Left ventricle myocardium inferior (tissue), 1 donor: ENCODE measurements at regions not wholly inside any gene's neighbourhood (a gene's known extent, or its start where the extent isn't known, plus 50 kb on each side); places are given as distances from the start of the nearest gene placed in this dataset.

Experiments
- DNase-seq: peaks from one replicate; pipeline ENCODE4 v3.0.0-alpha.2; 2020
- H3K27ac ChIP-seq: fragments of 200-600 bp; replicated peaks from 2 replicates; pipeline ENCODE4 v1.8.0; 2021
- H3K27me3 ChIP-seq: fragments of 200-600 bp; 2 replicates; pipeline ENCODE4 v1.8.0; 2021; ENCODE audit warnings: low read depth
- H3K36me3 ChIP-seq: fragments of 200-600 bp; 2 replicates; pipeline ENCODE4 v1.8.0; 2021
- H3K4me1 ChIP-seq: fragments of 200-600 bp; 2 replicates; pipeline ENCODE4 v1.8.0; 2021
- H3K4me3 ChIP-seq: fragments of 200-600 bp; 2 replicates; pipeline ENCODE4 v1.8.0; 2021; ENCODE audit warnings: mild to moderate bottlenecking, moderate library complexity
- H3K9me3 ChIP-seq: fragments of 200-600 bp; replicated peaks from 2 replicates; pipeline ENCODE4 v1.8.0; 2021
- CTCF ChIP-seq: fragments of 200-600 bp; IDR thresholded peaks from 2 replicates; pipeline ENCODE4 v1.8.0; 2021; ENCODE audit warnings: antibody characterized with exemption, mild to moderate bottlenecking, borderline replicate concordance
- intact Hi-C: fragments of 100-400 bp; cut with micrococcal nuclease; formaldehyde crosslinking; loops from one replicate; pipeline ENCODE4 v1.11.0; 2022
- donor health status: DM: no; HTN: yes; CAD: no; lungs with severe emphysema.

GRCh38 chr9:116078640-116079039, 75.0 kb upstream of the PAPPA start:
- H3K9me3 ChIP-seq, result no peaks in the 10 kb centered on the region
- no peak overlapping the region for H3K27ac ChIP-seq
- no peaks in the 10 kb centered on the region for H3K36me3 ChIP-seq
- intact Hi-C loops, result no loop called here
- H3K4me1 ChIP-seq, result no peaks in the 10 kb centered on the region
- no peak for TF ChIP-seq CTCF
- H3K4me3 ChIP-seq, result no peak overlapping the region
- no peak for DNase-seq
- H3K27me3 ChIP-seq, result no peaks in the 10 kb centered on the region

GRCh38 chr9:116080561-116080960, 73.0 kb upstream of the PAPPA start:
- no peaks in the 10 kb centered on the region for H3K27me3 ChIP-seq
- H3K27ac ChIP-seq, result no peak overlapping the region
- no peaks in the 10 kb centered on the region for H3K36me3 ChIP-seq
- no peaks in the 10 kb centered on the region for H3K9me3 ChIP-seq
- no peak for TF ChIP-seq CTCF
- no peak for DNase-seq
- no peak overlapping the region for H3K4me3 ChIP-seq
- H3K4me1 ChIP-seq, result peaks cover 11% of the 10 kb centered on the region
- intact Hi-C loops, result no loop called here

GRCh38 chr9:116081435-116082115, 72.0 kb upstream of the PAPPA start:
- H3K36me3 ChIP-seq, result no peaks in the 10 kb centered on the region
- intact Hi-C loops, result no loop called here
- no peak for TF ChIP-seq CTCF
- no peak overlapping the region for H3K4me3 ChIP-seq
- no peak overlapping the region for H3K27ac ChIP-seq
- H3K4me1 ChIP-seq, result peaks cover 19% of the 10 kb centered on the region
- no peaks in the 10 kb centered on the region for H3K27me3 ChIP-seq
- no peaks in the 10 kb centered on the region for H3K9me3 ChIP-seq
- DNase-seq, result no peak

- TF ChIP-seq CTCF, result no peak
- H3K4me1 ChIP-seq, result peaks cover 33% of the 10 kb centered on the region
- no peak overlapping the region for H3K27ac ChIP-seq
- no peak overlapping the region for H3K4me3 ChIP-seq
- H3K36me3 ChIP-seq, result no peaks in the 10 kb centered on the region
- intact Hi-C loops, result no loop called here
- DNase-seq, result no peak
- no peaks in the 10 kb centered on the region for H3K9me3 ChIP-seq
- H3K27me3 ChIP-seq, result no peaks in the 10 kb centered on the region
Observed at GRCh38 chr9:116083837-116084236, 69.8 kb upstream of the PAPPA start.

- H3K4me3 ChIP-seq, result no peak overlapping the region
- intact Hi-C loops, result no loop called here
- H3K9me3 ChIP-seq, result no peaks in the 10 kb centered on the region
- TF ChIP-seq CTCF, result no peak
- H3K4me1 ChIP-seq, result peaks cover 33% of the 10 kb centered on the region
- no peak for DNase-seq
- H3K27ac ChIP-seq, result no peak overlapping the region
- no peaks in the 10 kb centered on the region for H3K36me3 ChIP-seq
- H3K27me3 ChIP-seq, result no peaks in the 10 kb centered on the region
Observed at GRCh38 chr9:116084497-116084896, 69.1 kb upstream of the PAPPA start.
